HCT116 (cell line): ENCODE measurements at regions not wholly inside any gene's neighbourhood (a gene's known extent, or its start where the extent isn't known, plus 50 kb on each side); places are given as distances from the start of the nearest gene placed in this dataset.

Experiments used
- ATAC-seq: fragments of 200-7000 bp; cut with Tn5 transposase; 2 replicates; pipeline ENCODE4 v1.9.1; 2020; ENCODE audit warnings: mild to moderate bottlenecking, moderate library complexity
- BruUV-seq: library from RNA; stranded (reverse); fragments of 400-500 nt; replicated peaks from 2 replicates; lab custom pipeline; 2021; lab: Mats Ljungman, UMichigan
- CTCF ChIA-PET: fragments of 300-600 bp; sonication (Branson Sonifier 250); formaldehyde crosslinking; loops from one replicate; lab custom pipeline; 2021; ENCODE audit warnings: antibody characterized with exemption; lab: Charles Lee
- POLR2A ChIA-PET: fragments of 300-600, 350-600 bp; sonication (Branson Sonifier 250); formaldehyde crosslinking; loops from one replicate; lab custom pipeline; 2021; ENCODE audit warnings: antibody characterized with exemption; lab: Charles Lee
- RAD21 ChIA-PET, 2 experiments: fragments of 300-600 bp; sonication (Branson Sonifier 250); formaldehyde crosslinking; loops; one replicate each; lab custom pipeline; 2023; ENCODE audit warnings: low total read pairs in 2 of 2; ENCODE audit not compliant: uncharacterized antibody in 2 of 2, unreplicated experiment in 2 of 2, low non-redundant PET in 1 of 2; lab: Charles Lee
- DNase-seq: peaks from one replicate; pipeline ENCODE4 v3.0.0-alpha.2; 2010; ENCODE audit warnings: low read depth, low spot score
- H2AFZ ChIP-seq: fragments of 200-600 bp; shearing (Covaris generic), sonication (generic); 2 replicates; pipeline ENCODE4 v1.6.1; 2017; ENCODE audit warnings: low read depth, mixed run types, mixed read lengths, antibody characterized with exemption, low read length; ENCODE audit not compliant: poor library complexity, severe bottlenecking
- H3K27ac ChIP-seq: 2 replicates; pipeline ENCODE4 v1.5.1; 2012; ENCODE audit warnings: low read depth, low read length
- H3K27me3 ChIP-seq: fragments of 200-600 bp; sonication (generic); 2 replicates; pipeline ENCODE4 v1.6.1; 2016; ENCODE audit warnings: mixed run types, low read length, mixed read lengths; ENCODE audit not compliant: insufficient read depth
- H3K36me3 ChIP-seq, 2 experiments: fragments of 200-500 bp in 1 of 2; fragments of 200-600 bp in 1 of 2; sonication (Bioruptor generic) in 1 of 2; sonication (generic) in 1 of 2; 2 replicates each; pipeline versions ENCODE4 v1.5.1 to v1.6.1; 2014 to 2016; ENCODE audit warnings: low read length in 2 of 2, inconsistent platforms in 1 of 2, mixed read lengths in 1 of 2, mixed run types in 1 of 2; ENCODE audit not compliant: insufficient read depth in 2 of 2, control insufficient read depth in 1 of 2
- H3K4me1 ChIP-seq, 2 experiments: fragments of 200-600 bp in 1 of 2; sonication (generic) in 1 of 2; 2 replicates each; pipeline versions ENCODE4 v1.5.1 to v1.6.1; 2012 to 2017; ENCODE audit warnings: low read length in 2 of 2, inconsistent platforms in 1 of 2, mild to moderate bottlenecking in 1 of 2, mixed read lengths in 1 of 2, mixed run types in 1 of 2, moderate library complexity in 1 of 2; ENCODE audit not compliant: insufficient read depth in 2 of 2, control insufficient read depth in 1 of 2
- H3K4me2 ChIP-seq: fragments of 200-600 bp; sonication (generic); 2 replicates; pipeline ENCODE4 v1.6.1; 2017; ENCODE audit warnings: mixed run types, low read length, mixed read lengths
- H3K4me3 ChIP-seq, 2 experiments: fragments of 200-600 bp in 1 of 2; sonication (generic) in 1 of 2; replicated peaks in 1 of 2; 2 replicates each; pipeline ENCODE4 v1.5.1; 2011 to 2016; ENCODE audit warnings: low read length in 2 of 2, control low read depth in 1 of 2, low read depth in 1 of 2, mild to moderate bottlenecking in 1 of 2, mixed read lengths in 1 of 2, mixed run types in 1 of 2
- H3K79me2 ChIP-seq: fragments of 200-600 bp; sonication (generic); 2 replicates; pipeline ENCODE4 v1.6.1; 2017; ENCODE audit warnings: mild to moderate bottlenecking, mixed run types, low read length, moderate library complexity, mixed read lengths; ENCODE audit not compliant: insufficient read depth
- H3K9ac ChIP-seq: fragments of 200-600 bp; sonication (generic); 2 replicates; pipeline ENCODE4 v1.6.1; 2016; ENCODE audit warnings: low read length, mixed read lengths
- H3K9me2 ChIP-seq: fragments of 200-600 bp; sonication (generic), shearing (Covaris generic); 2 replicates; pipeline ENCODE4 v1.6.1; 2017; ENCODE audit warnings: mixed run types, mild to moderate bottlenecking, moderate library complexity; ENCODE audit not compliant: insufficient read depth
- H3K9me3 ChIP-seq, 2 experiments: fragments of 200-500 bp in 1 of 2; fragments of 200-600 bp in 1 of 2; sonication (Bioruptor generic) in 1 of 2; sonication (generic) in 1 of 2; 2 replicates each; pipeline ENCODE4 v1.6.1; 2014 to 2017; ENCODE audit warnings: low read length in 2 of 2, mixed read lengths in 2 of 2, inconsistent platforms in 1 of 2, low read depth in 1 of 2, mild to moderate bottlenecking in 1 of 2, mixed run types in 1 of 2, moderate library complexity in 1 of 2; ENCODE audit not compliant: control insufficient read depth in 1 of 2, insufficient read depth in 1 of 2
- H4K20me1 ChIP-seq: fragments of 200-600 bp; sonication (generic), shearing (Covaris generic); 2 replicates; pipeline ENCODE4 v1.6.1; 2017; ENCODE audit warnings: mixed run types, mild to moderate bottlenecking, moderate library complexity; ENCODE audit not compliant: insufficient read depth
- EZH2phosphoT487 ChIP-seq: fragments of 200-600 bp; IDR thresholded peaks from 2 replicates; pipeline ENCODE4 v1.6.1; 2018; ENCODE audit warnings: antibody characterized with exemption, borderline replicate concordance
- SP1 ChIP-seq: IDR thresholded peaks from 2 replicates; pipeline ENCODE4 v1.6.1; 2012; ENCODE audit warnings: low read depth
- YY1 ChIP-seq: IDR thresholded peaks from 2 replicates; pipeline ENCODE4 v1.6.1; 2011; ENCODE audit warnings: low read length, low read depth, moderate library complexity, mild to moderate bottlenecking; ENCODE audit not compliant: insufficient replicate concordance; ENCODE audit errors: extremely low read depth
- ZNF274 ChIP-seq: fragments of 200-500 bp; sonication (Bioruptor generic); IDR thresholded peaks from 2 replicates; pipeline ENCODE4 v1.6.1; 2014; ENCODE audit warnings: mild to moderate bottlenecking, low read depth, low read length, inconsistent platforms
- intact Hi-C: fragments of 100-400 bp; cut with micrococcal nuclease; formaldehyde crosslinking; loops from 2 replicates; pipeline ENCODE4 v1.10.0; 2022
- TF ChIP-seq, protein P1 (sequence below): IDR thresholded peaks from 2 replicates; pipeline ENCODE4 v1.6.1; 2012; ENCODE audit warnings: low read depth
- TF ChIP-seq, protein P2 (sequence below): IDR thresholded peaks from 2 replicates; pipeline ENCODE4 v1.6.1; 2012
- TF ChIP-seq, protein P3 (sequence below): IDR thresholded peaks from 2 replicates; pipeline ENCODE4 v1.6.1; 2011; ENCODE audit warnings: mild to moderate bottlenecking, low read length, moderate library complexity; ENCODE audit not compliant: insufficient replicate concordance; ENCODE audit errors: extremely low read depth

DNA sequence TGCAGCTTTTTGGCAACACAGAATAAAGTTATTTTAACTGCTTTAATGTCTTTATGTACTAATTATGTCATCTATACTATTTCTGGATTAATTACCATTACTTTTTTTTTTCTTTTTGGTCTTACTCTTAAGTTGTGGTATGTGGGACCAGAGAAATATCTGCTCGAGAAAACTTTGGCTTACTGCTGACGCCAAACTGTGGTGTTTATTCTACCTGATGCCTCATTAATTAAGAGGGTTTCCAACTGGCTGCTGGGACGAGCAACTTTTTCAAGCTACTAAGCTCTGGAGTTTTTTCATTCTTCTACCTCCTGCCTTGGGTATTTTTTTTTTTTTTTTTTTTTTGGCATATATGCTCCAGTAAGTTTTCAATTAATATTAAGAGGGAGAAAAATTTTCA lies 1257.5 kb downstream of the FSCB start:
- intact Hi-C loops, result no loop called here
- Histone ChIP-seq H3K27ac (no peak overlapping the region), H3K27me3 (no peaks in the 10 kb centered on the region), H3K9ac (no peak overlapping the region), H3K4me1 (no peaks in the 10 kb centered on the region), H3K9me2 (no peaks in the 10 kb centered on the region), H3K79me2 (no peaks in the 10 kb centered on the region), H2AFZ (no peak overlapping the region), H3K36me3 (no peaks in the 10 kb centered on the region), H3K9me3 (no peaks in the 10 kb centered on the region), H3K4me3 (no peak overlapping the region), H3K4me2 (no peak overlapping the region), H4K20me1 (no peaks in the 10 kb centered on the region)
- ChIA-PET RAD21 (no interaction called here), POLR2A (no interaction called here), CTCF (no interaction called here)
- TF ChIP-seq, protein P1, sequence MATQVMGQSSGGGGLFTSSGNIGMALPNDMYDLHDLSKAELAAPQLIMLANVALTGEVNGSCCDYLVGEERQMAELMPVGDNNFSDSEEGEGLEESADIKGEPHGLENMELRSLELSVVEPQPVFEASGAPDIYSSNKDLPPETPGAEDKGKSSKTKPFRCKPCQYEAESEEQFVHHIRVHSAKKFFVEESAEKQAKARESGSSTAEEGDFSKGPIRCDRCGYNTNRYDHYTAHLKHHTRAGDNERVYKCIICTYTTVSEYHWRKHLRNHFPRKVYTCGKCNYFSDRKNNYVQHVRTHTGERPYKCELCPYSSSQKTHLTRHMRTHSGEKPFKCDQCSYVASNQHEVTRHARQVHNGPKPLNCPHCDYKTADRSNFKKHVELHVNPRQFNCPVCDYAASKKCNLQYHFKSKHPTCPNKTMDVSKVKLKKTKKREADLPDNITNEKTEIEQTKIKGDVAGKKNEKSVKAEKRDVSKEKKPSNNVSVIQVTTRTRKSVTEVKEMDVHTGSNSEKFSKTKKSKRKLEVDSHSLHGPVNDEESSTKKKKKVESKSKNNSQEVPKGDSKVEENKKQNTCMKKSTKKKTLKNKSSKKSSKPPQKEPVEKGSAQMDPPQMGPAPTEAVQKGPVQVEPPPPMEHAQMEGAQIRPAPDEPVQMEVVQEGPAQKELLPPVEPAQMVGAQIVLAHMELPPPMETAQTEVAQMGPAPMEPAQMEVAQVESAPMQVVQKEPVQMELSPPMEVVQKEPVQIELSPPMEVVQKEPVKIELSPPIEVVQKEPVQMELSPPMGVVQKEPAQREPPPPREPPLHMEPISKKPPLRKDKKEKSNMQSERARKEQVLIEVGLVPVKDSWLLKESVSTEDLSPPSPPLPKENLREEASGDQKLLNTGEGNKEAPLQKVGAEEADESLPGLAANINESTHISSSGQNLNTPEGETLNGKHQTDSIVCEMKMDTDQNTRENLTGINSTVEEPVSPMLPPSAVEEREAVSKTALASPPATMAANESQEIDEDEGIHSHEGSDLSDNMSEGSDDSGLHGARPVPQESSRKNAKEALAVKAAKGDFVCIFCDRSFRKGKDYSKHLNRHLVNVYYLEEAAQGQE, result no peak
- TF ChIP-seq, protein P2, sequence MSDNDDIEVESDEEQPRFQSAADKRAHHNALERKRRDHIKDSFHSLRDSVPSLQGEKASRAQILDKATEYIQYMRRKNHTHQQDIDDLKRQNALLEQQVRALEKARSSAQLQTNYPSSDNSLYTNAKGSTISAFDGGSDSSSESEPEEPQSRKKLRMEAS, result no peak
- TF ChIP-seq YY1, result no peak
- TF ChIP-seq EZH2phosphoT487, result no peak
- TF ChIP-seq, protein P3, sequence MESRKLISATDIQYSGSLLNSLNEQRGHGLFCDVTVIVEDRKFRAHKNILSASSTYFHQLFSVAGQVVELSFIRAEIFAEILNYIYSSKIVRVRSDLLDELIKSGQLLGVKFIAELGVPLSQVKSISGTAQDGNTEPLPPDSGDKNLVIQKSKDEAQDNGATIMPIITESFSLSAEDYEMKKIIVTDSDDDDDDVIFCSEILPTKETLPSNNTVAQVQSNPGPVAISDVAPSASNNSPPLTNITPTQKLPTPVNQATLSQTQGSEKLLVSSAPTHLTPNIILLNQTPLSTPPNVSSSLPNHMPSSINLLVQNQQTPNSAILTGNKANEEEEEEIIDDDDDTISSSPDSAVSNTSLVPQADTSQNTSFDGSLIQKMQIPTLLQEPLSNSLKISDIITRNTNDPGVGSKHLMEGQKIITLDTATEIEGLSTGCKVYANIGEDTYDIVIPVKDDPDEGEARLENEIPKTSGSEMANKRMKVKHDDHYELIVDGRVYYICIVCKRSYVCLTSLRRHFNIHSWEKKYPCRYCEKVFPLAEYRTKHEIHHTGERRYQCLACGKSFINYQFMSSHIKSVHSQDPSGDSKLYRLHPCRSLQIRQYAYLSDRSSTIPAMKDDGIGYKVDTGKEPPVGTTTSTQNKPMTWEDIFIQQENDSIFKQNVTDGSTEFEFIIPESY, result no peak
- TF ChIP-seq SP1, result no peak
- no peak for TF ChIP-seq ZNF274
- ATAC-seq (no peak), DNase-seq (no peak)
- BruUV-seq, result no TSS peak
